PC-3 (cell line): ENCODE measurements at regions not wholly inside any gene's neighbourhood (a gene's known extent, or its start where the extent isn't known, plus 50 kb on each side); places are given as distances from the start of the nearest gene placed in this dataset.

ENCODE experiments used
- CTCF ChIP-seq: fragments of 300-600 bp; sonication (generic); conservative IDR thresholded peaks from 2 replicates; pipeline ENCODE4 v1.5.1; 2017; ENCODE audit warnings: antibody characterized with exemption, low read depth, mild to moderate bottlenecking, low read length
- EZH2 ChIP-seq: fragments of 300-600 bp; sonication (generic); IDR thresholded peaks from one replicate; pipeline ENCODE4 v1.6.1; 2017; ENCODE audit warnings: antibody characterized with exemption, mild to moderate bottlenecking, low read length; ENCODE audit not compliant: unreplicated experiment
- EZH2phosphoT487 ChIP-seq: fragments of 300-600 bp; sonication (generic); IDR thresholded peaks from 2 replicates; pipeline ENCODE4 v1.6.1; 2018; ENCODE audit warnings: mild to moderate bottlenecking, antibody characterized with exemption, low read length, borderline replicate concordance

GRCh38 chr12:19746471-19746870 is 307.2 kb downstream of the AEBP2 start:
- TF ChIP-seq CTCF (no peak), EZH2 (no peak), EZH2phosphoT487 (no peak)
